GM12801 (cell line): ENCODE measurements at regions not wholly inside any gene's neighbourhood (a gene's known extent, or its start where the extent isn't known, plus 50 kb on each side); places are given as distances from the start of the nearest gene placed in this dataset.

Source experiments
- TF ChIP-seq, protein P1 (sequence below): IDR thresholded peaks from one replicate; pipeline ENCODE4 v1.5.1; 2011; ENCODE audit warnings: control low read depth; ENCODE audit not compliant: insufficient read length; ENCODE audit errors: extremely low read depth

DNA sequence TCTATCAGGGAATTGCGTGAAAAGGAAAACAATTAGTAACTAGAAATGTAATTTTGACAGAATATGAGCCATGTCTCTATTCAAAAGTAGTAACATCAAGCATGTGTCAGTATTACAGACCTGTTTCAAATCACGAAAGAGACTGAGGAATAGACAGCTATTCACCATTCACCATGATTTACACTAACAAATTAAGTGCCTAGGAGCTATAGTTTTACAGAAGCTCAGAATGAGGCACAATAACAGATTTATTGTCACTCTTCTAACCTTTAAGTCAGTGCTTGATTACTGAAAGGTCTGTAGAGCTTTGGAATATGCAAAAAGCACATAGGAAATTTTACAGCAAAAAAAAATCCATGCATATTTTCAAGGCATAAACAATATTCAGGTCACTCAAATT, 208.2 kb downstream of the SLCO4C1 start:
- TF ChIP-seq, protein P1, sequence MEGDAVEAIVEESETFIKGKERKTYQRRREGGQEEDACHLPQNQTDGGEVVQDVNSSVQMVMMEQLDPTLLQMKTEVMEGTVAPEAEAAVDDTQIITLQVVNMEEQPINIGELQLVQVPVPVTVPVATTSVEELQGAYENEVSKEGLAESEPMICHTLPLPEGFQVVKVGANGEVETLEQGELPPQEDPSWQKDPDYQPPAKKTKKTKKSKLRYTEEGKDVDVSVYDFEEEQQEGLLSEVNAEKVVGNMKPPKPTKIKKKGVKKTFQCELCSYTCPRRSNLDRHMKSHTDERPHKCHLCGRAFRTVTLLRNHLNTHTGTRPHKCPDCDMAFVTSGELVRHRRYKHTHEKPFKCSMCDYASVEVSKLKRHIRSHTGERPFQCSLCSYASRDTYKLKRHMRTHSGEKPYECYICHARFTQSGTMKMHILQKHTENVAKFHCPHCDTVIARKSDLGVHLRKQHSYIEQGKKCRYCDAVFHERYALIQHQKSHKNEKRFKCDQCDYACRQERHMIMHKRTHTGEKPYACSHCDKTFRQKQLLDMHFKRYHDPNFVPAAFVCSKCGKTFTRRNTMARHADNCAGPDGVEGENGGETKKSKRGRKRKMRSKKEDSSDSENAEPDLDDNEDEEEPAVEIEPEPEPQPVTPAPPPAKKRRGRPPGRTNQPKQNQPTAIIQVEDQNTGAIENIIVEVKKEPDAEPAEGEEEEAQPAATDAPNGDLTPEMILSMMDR: no peak

DNA sequence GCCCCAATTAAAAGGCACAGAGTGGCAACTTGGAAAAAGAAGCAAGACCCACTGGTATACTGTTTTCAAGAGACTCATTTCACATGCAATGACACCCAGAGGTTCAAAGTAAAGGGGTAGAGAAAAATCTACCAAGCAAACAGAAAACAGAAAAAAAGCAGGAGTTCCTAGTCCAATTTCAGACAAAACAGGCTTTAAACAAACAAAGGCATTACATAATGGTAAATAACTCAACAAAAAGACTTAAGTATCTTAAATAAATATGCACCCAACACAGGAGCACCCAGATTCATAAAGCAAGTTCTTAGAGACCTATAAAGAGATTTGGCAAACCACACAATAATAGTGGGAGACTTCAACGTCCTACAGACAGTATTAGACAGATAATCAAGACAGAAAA, 215.8 kb downstream of the SLCO4C1 start:
- TF ChIP-seq, protein P1: no peak

DNA sequence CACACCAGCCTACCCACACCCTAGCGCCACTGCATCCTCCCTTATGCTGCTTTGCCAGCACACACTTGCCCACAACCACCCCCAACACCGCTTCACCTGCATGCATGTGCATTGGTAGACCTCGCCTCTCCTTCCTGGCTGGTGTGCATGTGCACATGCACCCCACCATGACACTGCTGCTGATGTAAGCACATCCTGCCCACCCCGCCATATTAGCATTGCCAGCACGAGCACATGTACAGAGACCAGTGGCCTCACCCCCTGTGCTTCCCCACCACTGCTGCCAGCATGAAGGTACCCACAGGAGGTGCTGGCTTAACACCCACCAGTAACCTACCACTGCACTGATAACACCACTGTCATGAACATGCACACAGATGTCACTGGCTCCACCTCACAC, 218.2 kb downstream of the SLCO4C1 start:
- TF ChIP-seq, protein P1: no peak

DNA sequence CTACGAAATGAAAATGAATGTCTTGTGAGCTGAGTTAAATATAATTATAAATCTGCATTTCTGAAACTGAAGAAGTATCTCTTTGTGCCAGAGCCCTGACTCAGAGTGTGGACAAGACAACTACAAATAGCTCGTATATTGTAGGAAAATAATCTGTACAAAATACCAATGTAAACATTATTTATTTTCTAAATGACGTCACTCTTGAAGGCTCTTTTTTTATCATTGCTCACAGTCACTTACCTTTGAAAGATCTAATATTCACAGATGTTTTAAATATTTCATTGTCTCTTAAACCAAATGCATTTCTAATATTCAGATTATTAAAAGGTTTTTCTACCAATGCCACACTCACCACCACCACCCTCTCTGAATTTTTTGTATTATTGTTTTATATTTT, 226.1 kb downstream of the SLCO4C1 start:
- TF ChIP-seq, protein P1: no peak

DNA sequence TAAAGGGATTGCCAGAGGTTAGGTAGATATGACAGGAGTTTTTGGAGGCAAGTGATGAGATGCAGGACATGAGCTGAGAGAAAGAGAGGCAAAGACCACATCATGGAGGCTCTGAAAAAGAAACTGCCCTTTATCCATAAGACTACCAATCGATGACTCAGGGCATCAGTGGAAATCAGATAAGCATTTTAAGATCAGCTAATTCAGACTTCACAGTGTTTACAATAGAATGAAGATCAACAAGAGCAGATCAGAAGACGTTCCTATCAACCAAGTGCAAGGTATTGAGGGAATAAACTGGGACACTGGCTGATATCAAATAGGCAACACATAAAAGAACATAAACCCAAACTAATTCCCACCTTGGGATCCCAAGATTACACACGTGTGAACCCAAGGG, 227.2 kb downstream of the SLCO4C1 start:
- TF ChIP-seq, protein P1: no peak

DNA sequence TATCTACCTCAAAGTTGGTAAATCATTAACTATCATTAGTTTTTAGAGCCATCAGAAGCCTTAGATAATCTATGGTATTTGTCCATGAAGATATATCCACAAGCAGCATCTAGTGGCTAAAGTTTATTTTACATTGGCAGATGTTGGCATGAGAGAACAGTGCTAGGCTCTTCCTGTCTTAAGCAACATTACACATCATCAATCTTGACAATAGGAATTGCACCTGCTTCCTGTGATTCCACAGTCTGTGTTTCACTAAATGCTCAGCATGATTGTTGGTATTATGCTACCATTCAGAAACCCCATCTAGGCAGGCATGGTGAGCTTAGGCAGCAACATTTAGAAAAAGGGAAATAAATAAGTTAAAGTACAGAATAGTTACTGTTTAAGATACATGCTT, 246.6 kb downstream of the SLCO4C1 start:
- TF ChIP-seq, protein P1: no peak

DNA sequence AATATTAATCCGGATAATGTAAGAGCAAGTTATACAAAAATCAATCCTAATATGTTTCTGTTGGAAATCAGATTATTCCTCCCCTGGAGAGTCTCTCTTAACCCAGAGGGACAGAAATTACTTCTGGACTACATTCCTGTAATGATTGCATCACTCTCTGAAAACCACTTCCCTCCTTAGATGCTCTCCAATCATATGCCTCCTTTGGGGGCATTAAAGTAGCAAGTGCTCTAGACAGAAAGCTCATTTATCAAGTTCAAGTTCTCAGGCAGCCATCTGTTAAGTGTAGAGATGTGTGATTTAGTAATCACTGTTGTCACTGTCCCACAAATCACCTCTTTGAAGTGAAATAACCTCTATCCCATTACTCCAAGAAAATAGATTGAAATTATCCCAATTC, 247.1 kb downstream of the SLCO4C1 start:
- TF ChIP-seq, protein P1: no peak

DNA sequence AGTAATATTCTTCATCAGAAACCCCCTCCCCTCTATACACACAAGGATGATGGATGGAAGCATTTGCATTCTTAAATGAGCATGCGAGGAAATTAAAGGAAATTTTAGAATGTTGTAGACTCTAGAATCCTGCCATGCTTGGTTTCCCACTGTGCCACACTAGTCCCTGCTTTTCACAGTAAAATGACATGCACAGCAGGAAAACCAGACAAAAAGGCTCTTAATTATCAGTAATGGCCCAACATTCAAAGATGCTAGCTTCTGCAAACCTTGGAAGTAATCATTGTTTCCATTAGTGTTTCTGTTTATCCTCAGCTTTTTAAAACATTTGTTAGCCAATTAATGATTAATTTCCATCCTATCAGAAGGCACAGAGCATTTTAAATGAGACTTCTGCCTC, 255.8 kb downstream of the SLCO4C1 start:
- TF ChIP-seq, protein P1: no peak
